Ureter (tissue), 1 donor: ENCODE measurements at regions not wholly inside any gene's neighbourhood (a gene's known extent, or its start where the extent isn't known, plus 50 kb on each side); places are given as distances from the start of the nearest gene placed in this dataset.
"Not testable (repeated sequence)": the region's sequence is repeated elsewhere in the genome, so short reads cannot be mapped to it uniquely, and the experiment has no call there.

Experiments
- DNase-seq: peaks from one replicate; pipeline ENCODE4 v3.0.0-alpha.2; 2020; ENCODE audit warnings: low spot score
- donor health status: DM: yes; HTN: yes; CAD: no.

- DNase-seq = no peak
These were observed 583.3 kb upstream of the CBLB start for GRCh38 chr3:106452096-106452495.

GRCh38 chr3:106454497-106454896 lies 585.7 kb upstream of the CBLB start:
- no peak for DNase-seq

- DNase-seq = no peak
These were observed 588.7 kb upstream of the CBLB start for GRCh38 chr3:106457281-106458180.

GRCh38 chr3:106458952-106459351 lies 590.1 kb upstream of the CBLB start:
- no peak for DNase-seq

- DNase-seq = no peak
These were observed 598.1 kb upstream of the CBLB start for GRCh38 chr3:106466881-106467280.

GRCh38 chr3:106473576-106474475 lies 605.0 kb upstream of the CBLB start:
- no peak for DNase-seq

GRCh38 chr3:106482451-106482850 lies 613.6 kb upstream of the CBLB start:
- DNase-seq = no peak

- DNase-seq = no peak
These were observed 616.4 kb upstream of the CBLB start for GRCh38 chr3:106485217-106485616.

GRCh38 chr3:106485802-106486201 lies 617.0 kb upstream of the CBLB start:
- DNase-seq = no peak

- not testable (repeated sequence) for DNase-seq
These were observed 618.3 kb upstream of the CBLB start for GRCh38 chr3:106486945-106487639.

GRCh38 chr3:106488331-106488730 lies 619.5 kb upstream of the CBLB start:
- DNase-seq = no peak

GRCh38 chr3:106491796-106492195 lies 623.0 kb upstream of the CBLB start:
- no peak for DNase-seq

GRCh38 chr3:106508331-106508893 lies 639.6 kb upstream of the CBLB start:
- no peak for DNase-seq

- no peak for DNase-seq
These were observed 641.4 kb upstream of the CBLB start for GRCh38 chr3:106510206-106510605.

- no peak for DNase-seq
These were observed 644.0 kb upstream of the CBLB start for GRCh38 chr3:106512846-106513245.

GRCh38 chr3:106514431-106514830 lies 645.6 kb upstream of the CBLB start:
- DNase-seq = no peak

- no peak for DNase-seq
These were observed 649.7 kb upstream of the CBLB start for GRCh38 chr3:106518516-106518915.

GRCh38 chr3:106522397-106522796 lies 653.6 kb upstream of the CBLB start:
- no peak for DNase-seq

GRCh38 chr3:106528932-106529331 lies 660.1 kb upstream of the CBLB start:
- DNase-seq = no peak

GRCh38 chr3:106529738-106530137 lies 660.9 kb upstream of the CBLB start:
- no peak for DNase-seq

- DNase-seq = no peak
These were observed 661.6 kb upstream of the CBLB start for GRCh38 chr3:106530367-106530766.
